Activated T-cell treated with anti-CD3 and anti-CD28 coated beads, Interleukin-2, amount 50 U/mL, for 4 hours (primary cell): ENCODE measurements at regions not wholly inside any gene's neighbourhood (a gene's known extent, or its start where the extent isn't known, plus 50 kb on each side); places are given as distances from the start of the nearest gene placed in this dataset.
A peak's percentile ranks its signal among the peaks of the same experiment; 100 is the strongest.

ENCODE experiments used
- ATAC-seq, 2 donors: fragments of 200-7000 bp; cut with Tn5 transposase; one replicate each; pipeline ENCODE4 v1.10.0; 2021
- DNase-seq: peaks from one replicate; pipeline ENCODE4 v3.0.0-alpha.2; 2020
- H3K27me3 Mint-ChIP-seq: one replicate; pipeline ENCODE4 v1.8.0; 2021; ENCODE audit warnings: low read depth, mixed read lengths
- H3K36me3 Mint-ChIP-seq: one replicate; pipeline ENCODE4 v1.8.0; 2022; ENCODE audit warnings: mixed read lengths; ENCODE audit not compliant: insufficient read depth
- H3K4me1 Mint-ChIP-seq: one replicate; pipeline ENCODE4 v1.8.0; 2021; ENCODE audit warnings: low read depth, mixed read lengths
- H3K4me3 Mint-ChIP-seq: one replicate; pipeline ENCODE4 v1.8.0; 2021; ENCODE audit warnings: mild to moderate bottlenecking, moderate library complexity, mixed read lengths
- H3K9me3 Mint-ChIP-seq: one replicate; pipeline ENCODE4 v1.8.0; 2021; ENCODE audit warnings: mixed read lengths

DNA sequence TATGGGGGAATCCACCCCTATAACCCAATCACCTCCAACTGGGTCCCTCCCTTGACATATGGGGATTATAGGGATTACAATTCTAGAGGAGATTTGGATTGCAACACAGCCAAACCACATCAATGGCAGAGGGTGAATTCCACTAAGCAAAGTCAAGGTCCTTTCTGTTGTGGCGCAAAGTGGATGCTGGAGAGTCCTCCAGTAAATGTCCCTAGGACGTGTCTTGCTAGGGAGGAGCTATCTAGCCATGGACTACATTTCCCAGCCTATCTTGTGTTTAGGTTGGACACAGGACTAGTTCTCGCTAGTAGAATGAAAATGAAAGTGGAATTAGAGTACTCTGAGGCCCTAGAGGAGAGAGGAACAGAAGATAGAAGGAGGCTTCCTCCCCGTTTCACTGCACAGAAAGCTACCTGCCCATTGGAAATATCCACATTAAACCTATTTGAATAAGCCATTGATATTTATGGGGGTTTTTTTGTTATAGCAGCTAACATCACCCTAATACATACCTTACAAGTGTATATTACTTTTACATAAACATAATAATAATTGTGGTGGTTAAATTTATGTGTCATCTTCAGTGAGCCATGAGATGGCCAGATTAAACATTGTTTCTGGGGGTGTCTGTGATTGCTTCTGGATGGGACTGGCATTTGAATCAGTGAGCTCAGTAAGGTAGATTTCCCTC lies 56.7 kb upstream of the ERCC4 start:
- ATAC-seq (no peak), DNase-seq (no peak)
- H3K27me3 Mint-ChIP-seq: peaks cover 20% of the 10 kb centered on the region
- H3K9me3 Mint-ChIP-seq: peaks cover 5% of the 10 kb centered on the region
- no peak overlapping the region for H3K4me3 Mint-ChIP-seq
- H3K36me3 Mint-ChIP-seq: no peaks in the 10 kb centered on the region
- H3K4me1 Mint-ChIP-seq: no peaks in the 10 kb centered on the region

DNA sequence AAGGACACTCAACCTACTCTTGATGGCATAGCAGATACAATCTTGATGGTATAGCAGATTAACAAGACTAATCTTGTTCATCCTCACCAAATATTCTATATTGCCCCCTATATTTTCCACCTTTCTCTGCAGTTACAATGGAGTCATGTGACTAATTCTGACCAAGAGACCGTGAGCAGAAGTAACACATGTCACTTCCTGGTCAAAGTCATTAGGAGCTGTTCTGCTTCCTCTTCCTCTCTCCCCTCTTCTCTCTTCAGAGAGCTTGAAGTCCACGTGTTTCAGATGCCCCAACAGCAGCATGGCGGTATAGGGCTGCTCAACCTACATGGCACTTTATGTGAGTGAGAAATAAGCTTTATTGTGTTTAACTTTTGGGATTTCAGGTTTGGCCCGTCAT lies 55.3 kb upstream of the ERCC4 start:
- H3K4me1 Mint-ChIP-seq: no peaks in the 10 kb centered on the region
- peaks cover 26% of the 10 kb centered on the region for H3K27me3 Mint-ChIP-seq
- DNase-seq: no peak
- no peak overlapping the region for H3K4me3 Mint-ChIP-seq
- H3K9me3 Mint-ChIP-seq: peaks cover 5% of the 10 kb centered on the region
- no peaks in the 10 kb centered on the region for H3K36me3 Mint-ChIP-seq
- no peak for ATAC-seq

DNA sequence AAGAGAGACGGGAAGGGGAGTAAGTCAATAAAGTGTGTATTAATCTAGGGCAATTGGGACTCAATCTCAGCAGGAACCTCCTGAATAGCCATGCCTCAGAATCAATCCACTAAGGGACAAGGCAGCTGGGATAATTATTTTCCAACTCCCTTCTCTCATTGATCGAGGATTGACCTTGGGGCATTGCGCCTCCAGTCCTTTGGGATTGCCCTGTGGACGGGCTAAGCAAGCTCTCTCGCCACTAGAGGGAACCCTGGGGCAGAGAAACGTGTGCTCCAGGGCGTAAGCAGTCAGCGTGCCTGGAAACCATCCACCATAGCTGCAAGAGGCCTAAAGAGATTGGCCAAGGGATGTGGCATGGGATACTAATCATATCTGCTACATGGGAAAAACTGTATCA lies 53.9 kb upstream of the ERCC4 start:
- H3K27me3 Mint-ChIP-seq: peaks cover 22% of the 10 kb centered on the region
- H3K9me3 Mint-ChIP-seq: peaks cover 5% of the 10 kb centered on the region
- H3K36me3 Mint-ChIP-seq: no peaks in the 10 kb centered on the region
- no peak overlapping the region for H3K4me3 Mint-ChIP-seq
- DNase-seq: peak; percentile 8
- no peaks in the 10 kb centered on the region for H3K4me1 Mint-ChIP-seq
- ATAC-seq: peak in 1 of 2 donors; percentile 71
